OCI-LY7 (cell line): ENCODE measurements at regions not wholly inside any gene's neighbourhood (a gene's known extent, or its start where the extent isn't known, plus 50 kb on each side); places are given as distances from the start of the nearest gene placed in this dataset.

ENCODE experiments used
- BruUV-seq: library from RNA; stranded (reverse); fragments of 400-500 nt; replicated peaks from 2 replicates; lab custom pipeline; 2021; lab: Mats Ljungman, UMichigan
- CTCF ChIA-PET: fragments of 300-600 bp; sonication (Branson Sonifier 250); formaldehyde crosslinking; loops from one replicate; lab custom pipeline; 2022; ENCODE audit warnings: antibody characterized with exemption; ENCODE audit not compliant: unreplicated experiment; lab: Charles Lee
- POLR2A ChIA-PET: fragments of 300-600 bp; sonication (Branson Sonifier 250); formaldehyde crosslinking; loops from one replicate; lab custom pipeline; 2022; ENCODE audit warnings: antibody characterized with exemption; lab: Charles Lee
- DNase-seq: peaks from one replicate; pipeline ENCODE4 v3.0.0-alpha.2; 2015; ENCODE audit warnings: low spot score
- H2AFZ ChIP-seq: fragments of 200-600 bp; sonication (generic), shearing (Covaris generic); 2 replicates; pipeline ENCODE4 v1.6.1; 2014; ENCODE audit warnings: mild to moderate bottlenecking, antibody characterized with exemption, low read length, moderate library complexity
- H3K27ac ChIP-seq: fragments of 200-600 bp; sonication (generic); 2 replicates; pipeline ENCODE4 v1.5.1; 2014; ENCODE audit warnings: mixed run types, low read depth, mild to moderate bottlenecking, moderate library complexity, low read length, inconsistent platforms; ENCODE audit not compliant: poor library complexity, severe bottlenecking
- H3K36me3 ChIP-seq: fragments of 200-600 bp; sonication (generic); 2 replicates; pipeline ENCODE4 v1.6.1; 2014; ENCODE audit warnings: mild to moderate bottlenecking, antibody characterized with exemption, low read length, moderate library complexity, mixed read lengths; ENCODE audit not compliant: insufficient read depth
- H3K4me1 ChIP-seq: fragments of 200-600 bp; sonication (generic); 2 replicates; pipeline ENCODE4 v1.5.1; 2014; ENCODE audit warnings: mild to moderate bottlenecking, low read length; ENCODE audit not compliant: insufficient read depth, poor library complexity, severe bottlenecking
- H3K4me2 ChIP-seq: fragments of 200-600 bp; sonication (generic); 2 replicates; pipeline ENCODE4 v1.6.1; 2014; ENCODE audit warnings: mild to moderate bottlenecking, low read length
- H3K4me3 ChIP-seq: fragments of 200-600 bp; sonication (generic); 2 replicates; pipeline ENCODE4 v1.5.1; 2014; ENCODE audit warnings: mild to moderate bottlenecking, low read depth, low read length; ENCODE audit not compliant: poor library complexity, severe bottlenecking
- H3K79me2 ChIP-seq: fragments of 200-600 bp; sonication (generic); 2 replicates; pipeline ENCODE4 v1.6.1; 2016; ENCODE audit warnings: low read depth, mild to moderate bottlenecking, low read length, moderate library complexity, mixed read lengths; ENCODE audit not compliant: insufficient read depth
- H3K9me2 ChIP-seq: fragments of 200-600 bp; sonication (generic); 2 replicates; pipeline ENCODE4 v1.6.1; 2016; ENCODE audit warnings: mild to moderate bottlenecking, low read length, mixed read lengths; ENCODE audit not compliant: insufficient read depth
- H3K9me3 ChIP-seq: fragments of 200-600 bp; sonication (generic); 2 replicates; pipeline ENCODE4 v1.6.1; 2014; ENCODE audit warnings: mild to moderate bottlenecking, mixed run types, low read length, mixed read lengths
- H4K20me1 ChIP-seq: fragments of 200-600 bp; sonication (generic); 2 replicates; pipeline ENCODE4 v1.6.1; 2014; ENCODE audit warnings: mild to moderate bottlenecking, antibody characterized with exemption, low read length, moderate library complexity, mixed read lengths; ENCODE audit not compliant: insufficient read depth
- CTCF ChIP-seq: fragments of 200-600 bp; sonication (generic); conservative IDR thresholded peaks from 2 replicates; pipeline ENCODE4 v1.5.1; 2014; ENCODE audit warnings: mild to moderate bottlenecking, antibody characterized with exemption, low read length, moderate library complexity, mixed read lengths
- EZH2phosphoT487 ChIP-seq: fragments of 200-600 bp; sonication (generic); IDR thresholded peaks from 2 replicates; pipeline ENCODE4 v1.6.1; 2018; ENCODE audit warnings: low read depth, borderline replicate concordance, mild to moderate bottlenecking, mixed run types, antibody characterized with exemption, low read length, moderate library complexity, mixed read lengths
- intact Hi-C: fragments of 100-400 bp; cut with micrococcal nuclease; formaldehyde crosslinking; loops from one replicate; pipeline ENCODE4 v1.10.0; 2022; ENCODE audit not compliant: unreplicated experiment

- Histone ChIP-seq H2AFZ (no peak overlapping the region), H3K4me1 (no peaks in the 10 kb centered on the region), H3K4me2 (no peak overlapping the region), H3K79me2 (no peaks in the 10 kb centered on the region), H4K20me1 (no peaks in the 10 kb centered on the region), H3K9me3 (no peaks in the 10 kb centered on the region), H3K9me2 (no peaks in the 10 kb centered on the region), H3K4me3 (no peak overlapping the region), H3K36me3 (no peaks in the 10 kb centered on the region), H3K27ac (no peak overlapping the region)
- no TSS peak for BruUV-seq
- POLR2A ChIA-PET, result interaction anchor here (0.6 kb wide), 1 partner anchor 14 kb away, joined by 3 read pairs; no protein-coding TSS in a partner anchor
- TF ChIP-seq CTCF (no peak), EZH2phosphoT487 (no peak)
- intact Hi-C loops, result no loop called here
- CTCF ChIA-PET, result no interaction called here
- DNase-seq, result no peak
These were observed 715.5 kb downstream of the TLR4 start for GRCh38 chr9:118419676-118420075.

DNA sequence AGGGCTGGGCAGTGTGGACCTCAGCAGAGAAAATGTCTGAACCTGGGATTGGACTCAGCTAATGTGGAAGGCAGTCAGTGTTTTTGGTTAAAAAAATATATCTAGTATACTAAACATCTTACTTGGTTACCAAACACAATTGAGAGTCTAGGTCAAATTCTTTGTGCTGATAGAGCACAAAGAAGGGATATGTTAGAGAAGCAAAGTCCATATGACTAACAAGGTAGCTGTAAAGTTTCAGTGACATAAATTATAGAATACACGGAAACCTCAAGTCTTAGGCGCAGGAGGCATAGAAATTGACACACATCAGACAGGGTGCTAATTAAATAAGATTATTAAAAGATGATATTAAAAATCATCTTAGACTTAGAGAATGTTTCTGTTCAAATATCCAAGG lies 718.3 kb downstream of the TLR4 start:
- Histone ChIP-seq H3K36me3 (no peaks in the 10 kb centered on the region), H2AFZ (no peak overlapping the region), H4K20me1 (no peaks in the 10 kb centered on the region), H3K27ac (no peak overlapping the region), H3K9me2 (no peaks in the 10 kb centered on the region), H3K4me1 (no peaks in the 10 kb centered on the region), H3K4me3 (no peak overlapping the region), H3K9me3 (no peaks in the 10 kb centered on the region), H3K4me2 (no peak overlapping the region), H3K79me2 (no peaks in the 10 kb centered on the region)
- DNase-seq, result no peak
- BruUV-seq, result no TSS peak
- TF ChIP-seq EZH2phosphoT487 (no peak), CTCF (no peak)
- intact Hi-C loops, result no loop called here
- POLR2A ChIA-PET, result no interaction called here
- CTCF ChIA-PET, result no interaction called here

DNA sequence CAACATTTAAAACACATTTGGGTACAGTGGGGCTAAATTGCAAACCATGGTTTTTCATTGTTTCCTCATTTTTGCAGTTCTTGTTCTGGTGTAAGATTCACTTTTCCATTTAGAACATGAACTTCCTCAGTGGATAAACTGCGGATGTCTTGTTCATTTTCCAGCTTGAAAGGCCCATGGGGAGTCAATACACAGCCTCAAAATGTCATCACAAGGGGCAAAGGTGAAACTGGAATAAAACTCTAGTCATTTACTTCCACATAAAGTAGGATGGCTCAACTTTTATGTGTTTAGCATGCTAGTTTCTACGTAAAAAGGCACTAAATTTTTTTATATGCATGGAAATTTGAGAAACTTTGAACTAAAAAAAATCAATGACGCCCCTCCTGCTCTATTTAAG lies 718.8 kb downstream of the TLR4 start:
- Histone ChIP-seq H3K9me2 (no peaks in the 10 kb centered on the region), H3K4me2 (no peak overlapping the region), H3K4me3 (no peak overlapping the region), H4K20me1 (no peaks in the 10 kb centered on the region), H3K4me1 (no peaks in the 10 kb centered on the region), H3K79me2 (no peaks in the 10 kb centered on the region), H3K36me3 (no peaks in the 10 kb centered on the region), H2AFZ (no peak overlapping the region), H3K27ac (no peak overlapping the region), H3K9me3 (no peaks in the 10 kb centered on the region)
- DNase-seq, result no peak
- ChIA-PET CTCF (no interaction called here), POLR2A (no interaction called here)
- intact Hi-C loops, result no loop called here
- TF ChIP-seq CTCF, result no peak
- TF ChIP-seq EZH2phosphoT487, result no peak
- no TSS peak for BruUV-seq
